GM21825 (cell line): ENCODE measurements at regions not wholly inside any gene's neighbourhood (a gene's known extent, or its start where the extent isn't known, plus 50 kb on each side); places are given as distances from the start of the nearest gene placed in this dataset.
"Not testable (repeated sequence)": the region's sequence is repeated elsewhere in the genome, so short reads cannot be mapped to it uniquely, and the experiment has no call there.

Source experiments
- ATAC-seq: cut with Tn5 transposase; IDR thresholded peaks from one replicate; pipeline ENCODE4 v1.9.1; 2021; ENCODE audit warnings: mild to moderate bottlenecking, moderate library complexity; ENCODE audit not compliant: unreplicated experiment

GRCh38 chr4:115287426-115287825 lies 174.0 kb upstream of the NDST4 start:
- ATAC-seq = no peak

GRCh38 chr4:115279330-115279729 lies 165.9 kb upstream of the NDST4 start:
- ATAC-seq = no peak

- ATAC-seq = no peak
Measured at GRCh38 chr4:115278830-115279229, 165.4 kb upstream of the NDST4 start.

- no peak for ATAC-seq
Measured at GRCh38 chr4:115275615-115276014, 162.2 kb upstream of the NDST4 start.

- peak; percentile 86 for ATAC-seq
Measured at GRCh38 chr4:115274545-115274944, 161.1 kb upstream of the NDST4 start.

DNA sequence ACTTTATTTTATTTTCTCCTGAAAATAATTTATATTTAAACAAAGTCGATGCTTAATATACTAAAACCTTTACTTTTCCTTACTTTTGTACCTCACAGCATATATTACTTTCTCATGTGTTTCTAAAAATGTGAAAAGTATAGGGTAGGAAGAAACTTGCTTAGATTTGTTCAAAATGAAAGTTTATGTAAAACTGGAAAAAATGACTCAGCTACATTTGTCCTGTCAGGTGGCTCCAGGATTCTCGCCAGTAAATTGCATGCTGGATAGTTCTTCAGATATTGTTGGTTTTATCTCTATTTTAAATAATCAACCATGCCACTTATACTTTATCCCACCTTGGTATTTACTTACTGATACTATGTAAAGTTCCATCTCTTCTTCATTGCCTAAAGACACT lies 159.2 kb upstream of the NDST4 start:
- no peak for ATAC-seq

- ATAC-seq = no peak
Measured at GRCh38 chr4:115272185-115272584, 158.8 kb upstream of the NDST4 start.

- no peak for ATAC-seq
Measured at GRCh38 chr4:115260195-115260594, 146.8 kb upstream of the NDST4 start.

DNA sequence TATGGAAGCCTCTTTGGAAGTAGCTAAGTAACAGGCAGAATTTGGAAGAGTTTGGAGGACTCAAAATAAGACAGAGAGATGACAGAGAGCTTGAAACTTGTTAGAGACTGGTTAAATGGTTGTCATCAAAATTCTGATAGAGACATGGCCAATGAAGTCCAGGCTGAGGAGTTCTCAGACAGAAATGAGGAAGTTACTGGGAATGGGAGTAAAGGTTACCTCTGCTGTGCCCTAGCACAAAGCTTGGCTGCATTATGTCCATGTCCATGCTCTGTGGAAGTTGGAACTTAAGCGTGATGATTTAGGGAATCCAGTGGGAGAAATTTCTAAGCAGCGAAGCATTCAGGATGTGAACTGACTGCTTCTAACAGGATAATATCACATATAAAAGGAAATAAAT lies 146.2 kb upstream of the NDST4 start:
- no peak for ATAC-seq

- no peak for ATAC-seq
Measured at GRCh38 chr4:115249808-115250207, 136.4 kb upstream of the NDST4 start.

- peak; percentile 70 for ATAC-seq
Measured at GRCh38 chr4:115234405-115235093, 121.1 kb upstream of the NDST4 start.

DNA sequence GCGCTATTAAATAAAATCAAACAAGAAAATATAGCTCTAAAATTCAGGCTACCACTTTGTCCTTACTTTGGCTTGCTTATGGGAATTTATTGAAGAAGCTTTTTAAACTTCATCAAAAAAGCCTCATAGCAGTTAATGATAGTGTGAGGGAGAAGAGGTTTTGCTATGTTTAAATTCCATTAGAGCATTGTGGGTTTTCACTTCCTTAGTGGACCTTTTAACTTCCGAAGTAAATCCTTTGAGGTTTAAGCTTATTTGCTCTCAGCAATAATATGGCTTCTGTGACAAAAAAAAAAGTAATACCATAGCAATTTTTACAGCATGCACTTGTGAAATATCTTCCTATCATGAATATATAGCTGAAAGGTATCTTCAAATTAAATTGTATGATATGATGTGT lies 120.2 kb upstream of the NDST4 start:
- no peak for ATAC-seq

GRCh38 chr4:115229873-115230272 lies 116.5 kb upstream of the NDST4 start:
- ATAC-seq = no peak

DNA sequence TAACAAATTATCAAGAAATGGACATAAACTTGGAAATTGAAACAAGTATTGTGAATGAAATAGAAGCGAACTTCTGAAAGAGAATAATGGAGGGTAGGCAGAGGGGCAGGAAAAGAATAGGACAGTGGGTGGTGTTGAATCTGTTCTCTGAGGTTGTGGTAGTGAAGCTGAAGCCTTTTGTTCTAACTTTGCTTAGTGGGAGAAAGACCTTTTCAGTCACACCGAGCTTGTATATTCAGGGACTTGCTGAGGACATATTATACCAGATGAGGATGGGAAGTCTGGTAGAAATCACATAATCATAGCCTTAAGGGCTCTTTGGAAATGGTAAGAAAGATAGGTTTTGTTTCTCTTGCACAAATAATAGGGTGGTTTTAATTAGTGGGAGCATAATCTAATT lies 115.4 kb upstream of the NDST4 start:
- ATAC-seq = no peak

- no peak for ATAC-seq
Measured at GRCh38 chr4:115222061-115222460, 108.6 kb upstream of the NDST4 start.

DNA sequence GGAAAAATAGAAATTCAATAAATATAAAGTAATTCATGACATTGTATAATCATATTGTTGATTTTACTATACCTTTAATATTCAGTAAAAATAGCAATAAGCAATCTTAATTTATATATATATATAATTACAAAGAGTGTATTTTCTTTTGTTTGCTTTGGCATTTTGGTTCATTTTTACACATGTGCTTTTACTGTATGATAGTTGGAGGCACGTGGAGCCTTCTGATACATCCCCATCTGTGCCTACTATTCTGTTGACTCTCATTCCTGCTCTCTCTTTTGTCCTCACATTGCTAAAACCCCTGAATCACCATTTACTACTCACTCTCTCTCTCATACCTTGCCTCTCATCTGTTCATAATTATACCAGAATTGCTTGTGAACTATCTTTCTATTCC lies 106.4 kb upstream of the NDST4 start:
- no peak for ATAC-seq

- no peak for ATAC-seq
Measured at GRCh38 chr4:115219315-115219860, 106.0 kb upstream of the NDST4 start.

GRCh38 chr4:115215935-115216334 lies 102.5 kb upstream of the NDST4 start:
- no peak for ATAC-seq

- no peak for ATAC-seq
Measured at GRCh38 chr4:115213716-115214115, 100.3 kb upstream of the NDST4 start.

- no peak for ATAC-seq
Measured at GRCh38 chr4:115201042-115201330, 87.6 kb upstream of the NDST4 start.

DNA sequence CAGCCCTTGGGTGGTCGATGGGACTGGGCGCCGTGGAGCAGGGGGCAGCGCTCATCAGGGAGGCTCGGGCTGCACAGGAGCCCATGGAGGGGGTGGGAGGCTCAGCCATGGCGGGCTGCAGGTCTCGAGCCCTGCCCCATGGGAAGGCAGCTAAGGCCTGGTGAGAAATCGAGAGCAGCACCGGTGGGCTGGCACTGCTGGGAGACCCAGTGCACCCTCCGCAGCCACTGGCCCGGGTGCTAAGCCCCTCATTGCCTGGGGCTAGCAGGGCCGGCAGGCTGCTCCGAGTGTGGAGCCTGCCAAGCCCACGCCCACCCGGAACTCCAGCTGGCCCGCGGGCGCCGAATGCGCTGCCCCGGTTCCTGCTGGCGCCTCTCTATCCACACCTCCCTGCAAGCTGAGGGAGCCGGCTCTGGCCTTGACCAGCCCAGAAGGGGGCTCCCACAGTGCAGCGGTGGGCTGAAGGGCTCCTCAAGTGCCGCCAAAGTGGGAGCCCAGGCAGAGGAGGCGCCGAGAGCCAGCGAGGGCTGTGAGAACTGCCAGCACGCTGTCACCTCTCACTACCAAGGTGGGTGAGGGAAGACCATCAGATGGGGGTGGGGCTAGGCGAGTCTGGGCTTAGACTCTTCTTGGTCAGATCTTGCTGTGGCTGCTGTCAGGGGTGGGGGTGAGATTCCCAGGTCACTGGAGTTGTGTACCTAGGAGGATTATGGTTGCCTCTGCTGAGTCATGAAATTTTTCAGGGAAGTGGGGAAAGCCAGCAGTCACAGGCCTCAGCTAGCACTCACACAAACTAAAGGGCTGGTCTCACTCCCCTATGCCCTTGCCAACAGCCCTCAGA lies 87.0 kb upstream of the NDST4 start:
- ATAC-seq = not testable (repeated sequence)

DNA sequence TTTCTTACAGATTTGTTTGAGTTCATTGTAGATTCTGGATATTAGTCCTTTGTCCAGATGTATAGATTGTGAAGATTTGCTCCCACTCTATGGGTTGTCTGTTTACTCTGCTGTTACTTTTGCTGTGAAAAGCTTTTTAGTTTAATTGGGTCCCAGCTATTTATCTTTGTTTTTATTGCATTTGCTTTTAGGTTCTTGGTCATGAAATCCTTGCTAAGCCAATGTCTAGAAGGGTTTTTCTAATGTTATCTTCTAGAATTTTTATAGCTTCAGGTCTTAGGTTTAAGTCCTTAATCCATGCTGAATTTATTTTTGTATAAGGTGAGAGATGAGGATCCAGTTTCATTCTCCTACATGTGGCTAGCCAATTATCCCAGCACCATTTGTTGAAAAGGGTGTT lies 81.2 kb upstream of the NDST4 start:
- ATAC-seq = not testable (repeated sequence)
